Thyroid gland (tissue), 4 donors: ENCODE measurements at regions not wholly inside any gene's neighbourhood (a gene's known extent, or its start where the extent isn't known, plus 50 kb on each side); places are given as distances from the start of the nearest gene placed in this dataset.

Experiments used
- CTCF ChIP-seq, 6 experiments: fragments of 200-600 bp in 3 of 6; fragments of 450-650 bp in 3 of 6; sonication (generic) in 3 of 6; IDR thresholded peaks; one replicate each; pipeline ENCODE4 v1.5.1; 2016 to 2019; ENCODE audit warnings: antibody characterized with exemption in 6 of 6, mild to moderate bottlenecking in 2 of 6, inconsistent platforms in 1 of 6, moderate library complexity in 1 of 6
- POLR2A ChIP-seq, 2 donors: fragments of 450-650 bp; IDR thresholded peaks; one replicate each; pipeline ENCODE4 v1.6.1; 2017; ENCODE audit warnings: antibody characterized with exemption in 2 of 2, mild to moderate bottlenecking in 2 of 2, moderate library complexity in 1 of 2

GRCh38 chr11:127203490-127203889 lies 202.9 kb upstream of the KIRREL3 start:
- no peak for TF ChIP-seq CTCF (IDR thresholded peaks at IDR 0.05)
- TF ChIP-seq POLR2A (IDR thresholded peaks at IDR 0.05) = no peak
